ENCODE measurements at regions not wholly inside any gene's neighbourhood (a gene's known extent, or its start where the extent isn't known, plus 50 kb on each side); places are given as distances from the start of the nearest gene placed in this dataset.

DNA sequence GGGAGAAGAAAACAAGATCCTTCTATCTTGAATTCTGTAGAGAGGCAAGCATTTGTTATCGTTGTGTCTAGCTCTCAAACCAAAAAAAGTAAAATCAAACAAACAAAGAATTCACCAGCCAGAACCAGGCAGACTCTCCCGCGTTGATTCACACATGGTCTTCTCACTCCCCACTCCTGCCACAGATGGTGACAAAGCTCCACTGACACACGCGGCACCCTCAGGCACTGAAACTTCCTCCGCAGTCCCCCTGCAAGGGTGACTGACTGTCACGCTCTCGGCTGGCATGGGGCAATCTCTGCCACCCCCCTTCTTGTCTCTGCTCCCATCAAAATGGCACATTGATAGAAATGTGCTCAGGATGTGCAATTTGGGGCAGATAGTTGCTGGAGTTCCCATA, 304.9 kb downstream of the DHX15 start:
- Histone ChIP-seq H3K9me2 (replicated peaks; ENCODE audit: insufficient read depth, low read length) (no peaks in the 10 kb centered on the region), H3K27me3 (ENCODE audit: low read length) (no peaks in the 10 kb centered on the region)

DNA sequence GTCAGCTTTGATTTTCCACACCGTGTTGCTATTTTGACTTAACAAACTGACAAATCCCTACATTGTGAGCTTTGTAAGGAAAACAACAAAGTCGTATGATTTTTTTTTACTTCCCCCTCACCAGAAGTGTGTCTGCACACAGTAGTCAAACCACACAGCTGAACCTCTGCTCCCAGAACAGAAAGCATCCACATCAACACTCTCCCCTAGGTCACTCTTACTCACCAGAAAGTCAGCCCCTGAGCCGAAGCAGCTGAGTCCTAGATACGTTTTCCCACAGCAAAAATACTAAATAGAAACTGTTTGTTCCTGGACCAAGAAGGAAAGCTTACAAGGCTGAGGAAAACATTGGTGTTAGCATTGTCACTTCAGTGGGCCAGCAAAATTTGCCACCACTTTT, 305.7 kb downstream of the DHX15 start:
- Histone ChIP-seq H3K27ac (ENCODE audit: low read depth, low read length) (no peak overlapping the region), H3K9me2 (replicated peaks; ENCODE audit: insufficient read depth, low read length) (no peaks in the 10 kb centered on the region), H4K20me1 (ENCODE audit: low read depth, low read length) (no peaks in the 10 kb centered on the region), H3K9ac (ENCODE audit: low read length) (no peak overlapping the region), H3K4me3 (ENCODE audit: insufficient read depth, low read length, poor library complexity, severe bottlenecking) (no peak overlapping the region), H3K4me2 (ENCODE audit: low read depth, low read length, poor library complexity, severe bottlenecking) (no peak overlapping the region), H3K79me2 (ENCODE audit: insufficient read depth, low read length) (no peaks in the 10 kb centered on the region), H3F3A (ENCODE audit: insufficient read depth) (no peaks in the 10 kb centered on the region), H2AFZ (ENCODE audit: low read depth, low read length, severe bottlenecking) (no peak overlapping the region), H3K27me3 (ENCODE audit: low read length) (no peaks in the 10 kb centered on the region), H3K9me3 (ENCODE audit: insufficient read depth, low read length) (no peaks in the 10 kb centered on the region), H3K36me3 (ENCODE audit: low read length) (no peaks in the 10 kb centered on the region)
- no peak for TF ChIP-seq EZH2phosphoT487 (conservative IDR thresholded peaks at IDR 0.05; ENCODE audit: low read length)
- no peak for TF ChIP-seq CTCF (IDR thresholded peaks at IDR 0.05; ENCODE audit: insufficient read depth, low read length, poor library complexity, severe bottlenecking)

More for the DNA sequence above, 304.9 kb downstream of the DHX15 start:
- Histone ChIP-seq H3K27ac (ENCODE audit: low read depth, low read length) (no peak overlapping the region), H3K36me3 (ENCODE audit: low read length) (no peaks in the 10 kb centered on the region), H3F3A (ENCODE audit: insufficient read depth) (no peaks in the 10 kb centered on the region), H3K9me3 (ENCODE audit: insufficient read depth, low read length) (no peaks in the 10 kb centered on the region), H2AFZ (ENCODE audit: low read depth, low read length, severe bottlenecking) (no peak overlapping the region), H3K79me2 (ENCODE audit: insufficient read depth, low read length) (no peaks in the 10 kb centered on the region), H3K9ac (ENCODE audit: low read length) (no peak overlapping the region), H3K4me3 (ENCODE audit: insufficient read depth, low read length, poor library complexity, severe bottlenecking) (no peak overlapping the region), H4K20me1 (ENCODE audit: low read depth, low read length) (no peaks in the 10 kb centered on the region), H3K4me2 (ENCODE audit: low read depth, low read length, poor library complexity, severe bottlenecking) (no peak overlapping the region)
- TF ChIP-seq EZH2phosphoT487 (conservative IDR thresholded peaks at IDR 0.05; ENCODE audit: low read length) = no peak
- no peak for TF ChIP-seq CTCF (IDR thresholded peaks at IDR 0.05; ENCODE audit: insufficient read depth, low read length, poor library complexity, severe bottlenecking)

GRCh38 chr4:24274381-24274941, 309.9 kb downstream of the DHX15 start:
- Histone ChIP-seq H3K4me2 (ENCODE audit: low read depth, low read length, poor library complexity, severe bottlenecking) (no peak overlapping the region), H2AFZ (ENCODE audit: low read depth, low read length, severe bottlenecking) (no peak overlapping the region), H3F3A (ENCODE audit: insufficient read depth) (no peaks in the 10 kb centered on the region), H3K9me3 (ENCODE audit: insufficient read depth, low read length) (no peaks in the 10 kb centered on the region), H3K36me3 (ENCODE audit: low read length) (no peaks in the 10 kb centered on the region), H3K4me3 (ENCODE audit: insufficient read depth, low read length, poor library complexity, severe bottlenecking) (no peak overlapping the region), H3K9me2 (replicated peaks; ENCODE audit: insufficient read depth, low read length) (no peaks in the 10 kb centered on the region), H4K20me1 (ENCODE audit: low read depth, low read length) (no peaks in the 10 kb centered on the region), H3K79me2 (ENCODE audit: insufficient read depth, low read length) (no peaks in the 10 kb centered on the region), H3K27ac (ENCODE audit: low read depth, low read length) (no peak overlapping the region), H3K27me3 (ENCODE audit: low read length) (no peaks in the 10 kb centered on the region), H3K9ac (ENCODE audit: low read length) (no peak overlapping the region)
- TF ChIP-seq EZH2phosphoT487 (conservative IDR thresholded peaks at IDR 0.05; ENCODE audit: low read length) (no peak), CTCF (IDR thresholded peaks at IDR 0.05; ENCODE audit: insufficient read depth, low read length, poor library complexity, severe bottlenecking) (no peak)

Measured in SU-DHL-6 (cell line).